Stimulated activated naive B cell treated with anti-CD40 and anti-IgM and Interleukin-4, amounts not matched to agents 10 μg/mL and 1 μg/mL and 100 μg/mL, for 72 hours (primary cell): ENCODE measurements at regions not wholly inside any gene's neighbourhood (a gene's known extent, or its start where the extent isn't known, plus 50 kb on each side); places are given as distances from the start of the nearest gene placed in this dataset.
"Not testable (repeated sequence)": the region's sequence is repeated elsewhere in the genome, so short reads cannot be mapped to it uniquely, and the experiment has no call there.

Source experiments
- ATAC-seq, 2 donors: fragments of 150-1000 bp; cut with Tn5 transposase; replicated peaks; 2 replicates each; pipeline ENCODE4 v1.10.0; 2021; ENCODE audit warnings: moderate library complexity in 1 of 2
- DNase-seq: peaks from one replicate; pipeline ENCODE4 v3.0.0; 2021
- H3K27ac Mint-ChIP-seq: one replicate; pipeline ENCODE4 v1.8.0; 2022; ENCODE audit warnings: mild to moderate bottlenecking, mixed read lengths
- H3K27me3 Mint-ChIP-seq, 2 donors: one replicate each; pipeline ENCODE4 v1.8.0; 2022; ENCODE audit warnings: mixed read lengths in 2 of 2
- H3K36me3 Mint-ChIP-seq, 2 donors: one replicate each; pipeline ENCODE4 v1.8.0; 2022; ENCODE audit warnings: mixed read lengths in 2 of 2, mild to moderate bottlenecking in 1 of 2
- H3K4me1 Mint-ChIP-seq, 2 donors: one replicate each; pipeline ENCODE4 v1.8.0; 2022; ENCODE audit warnings: mixed read lengths in 2 of 2, mild to moderate bottlenecking in 1 of 2
- H3K4me3 Mint-ChIP-seq, 2 donors: one replicate each; pipeline ENCODE4 v1.8.0; 2022; ENCODE audit warnings: mild to moderate bottlenecking in 2 of 2, mixed read lengths in 2 of 2, moderate library complexity in 1 of 2
- H3K9me3 Mint-ChIP-seq, 2 donors: one replicate each; pipeline ENCODE4 v1.8.0; 2022; ENCODE audit warnings: mixed read lengths in 2 of 2, mild to moderate bottlenecking in 1 of 2

DNA sequence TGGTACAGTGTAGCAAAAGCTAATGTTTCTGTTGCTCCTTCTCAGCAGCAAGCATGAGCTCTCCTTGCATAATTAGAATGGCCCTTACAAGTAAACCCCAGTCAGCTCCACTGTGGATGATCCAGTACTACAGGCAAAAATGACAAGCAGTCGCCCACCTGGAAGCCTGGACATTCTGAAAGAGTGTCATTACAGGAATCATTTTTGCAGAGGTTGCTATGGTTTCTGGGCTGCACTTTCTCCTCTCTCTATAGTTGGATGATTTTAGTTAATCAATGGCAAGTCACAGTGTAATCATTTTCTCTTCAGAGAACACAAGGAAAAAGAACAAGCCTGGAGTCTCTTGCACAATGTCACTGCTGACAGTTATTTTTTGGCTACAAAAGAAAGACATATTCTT lies 102.9 kb upstream of the MYO3A start:
- peaks cover 16 to 30% of the 10 kb centered on the region in 2 donors for H3K27me3 Mint-ChIP-seq
- ATAC-seq (no peak), DNase-seq (no peak)
- H3K9me3 Mint-ChIP-seq: peaks cover 0 to 3% of the 10 kb centered on the region in 2 donors
- no peaks in the 10 kb centered on the region for H3K4me1 Mint-ChIP-seq
- no peak overlapping the region for H3K27ac Mint-ChIP-seq
- H3K36me3 Mint-ChIP-seq: no peaks in the 10 kb centered on the region
- H3K4me3 Mint-ChIP-seq: no peak overlapping the region

DNA sequence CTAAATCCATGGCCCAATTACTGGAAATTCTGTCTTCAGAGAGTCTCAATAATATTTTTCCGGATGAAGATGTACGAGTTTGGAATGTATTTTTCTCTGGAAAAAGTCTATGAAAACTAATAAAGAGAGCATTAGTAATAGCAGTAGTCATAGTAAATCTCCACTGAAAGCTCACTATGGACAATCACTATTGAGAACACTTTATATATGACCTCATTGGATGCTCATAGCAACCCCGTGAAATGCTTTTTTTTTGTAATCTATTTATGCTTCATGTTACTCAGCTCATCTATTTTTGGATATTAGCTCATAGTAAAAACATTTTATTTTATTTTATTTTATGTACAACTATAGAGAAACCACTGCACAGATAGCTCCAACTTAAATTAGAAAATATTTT lies 94.3 kb upstream of the MYO3A start:
- no peak for ATAC-seq
- Mint-ChIP-seq H3K4me3 (no peak overlapping the region), H3K9me3 (peaks cover 0 to 1% of the 10 kb centered on the region in 2 donors), H3K27me3 (peaks cover 0 to 9% of the 10 kb centered on the region in 2 donors), H3K4me1 (no peaks in the 10 kb centered on the region), H3K36me3 (no peaks in the 10 kb centered on the region), H3K27ac (no peak overlapping the region)
- DNase-seq: no peak

DNA sequence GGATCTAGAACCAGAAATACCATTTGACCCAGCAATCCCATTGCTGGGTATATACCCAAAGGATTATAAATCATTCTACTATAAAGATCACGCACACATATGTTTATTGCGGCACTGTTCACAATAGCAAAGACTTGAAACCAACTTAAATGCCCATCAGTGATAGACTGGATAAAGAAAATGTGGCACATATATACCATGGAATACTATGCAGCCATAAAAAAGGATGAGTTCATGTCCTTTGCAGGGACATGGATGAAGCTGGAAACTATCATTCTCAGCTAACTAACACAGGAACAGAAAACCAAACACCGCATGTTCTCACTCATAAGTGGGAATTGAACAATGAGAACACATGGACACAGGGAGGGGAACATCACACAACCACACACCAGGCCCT lies 93.2 kb upstream of the MYO3A start:
- not testable (repeated sequence) for H3K4me1 Mint-ChIP-seq, H3K27ac Mint-ChIP-seq, H3K36me3 Mint-ChIP-seq, ATAC-seq, H3K9me3 Mint-ChIP-seq, DNase-seq, H3K4me3 Mint-ChIP-seq
- peaks cover 0 to 11% of the 10 kb centered on the region in 2 donors for H3K27me3 Mint-ChIP-seq

DNA sequence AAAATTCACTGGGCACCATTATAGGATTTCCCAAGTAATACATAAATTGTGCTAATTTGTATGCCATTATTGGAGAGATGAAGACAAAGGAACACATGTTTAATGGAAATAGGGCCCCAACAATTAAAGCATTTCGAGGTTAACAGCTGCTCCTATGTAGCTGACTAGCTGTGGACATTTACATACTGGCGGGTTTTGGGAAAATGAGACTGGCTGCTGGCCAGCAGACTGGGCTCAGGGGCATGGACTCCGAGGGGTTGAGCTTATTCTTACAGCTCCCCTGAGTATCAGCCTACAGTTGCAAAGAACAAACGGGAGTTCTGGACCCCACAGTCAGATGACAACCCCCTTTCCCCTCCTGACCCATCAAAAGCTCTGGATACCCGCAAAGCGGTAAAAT lies 91.9 kb upstream of the MYO3A start:
- Mint-ChIP-seq H3K27me3 (peaks cover 0 to 12% of the 10 kb centered on the region in 2 donors), H3K27ac (no peak overlapping the region), H3K4me3 (no peak overlapping the region), H3K4me1 (no peaks in the 10 kb centered on the region), H3K36me3 (no peaks in the 10 kb centered on the region), H3K9me3 (no peaks in the 10 kb centered on the region)
- DNase-seq (no peak), ATAC-seq (no peak)

DNA sequence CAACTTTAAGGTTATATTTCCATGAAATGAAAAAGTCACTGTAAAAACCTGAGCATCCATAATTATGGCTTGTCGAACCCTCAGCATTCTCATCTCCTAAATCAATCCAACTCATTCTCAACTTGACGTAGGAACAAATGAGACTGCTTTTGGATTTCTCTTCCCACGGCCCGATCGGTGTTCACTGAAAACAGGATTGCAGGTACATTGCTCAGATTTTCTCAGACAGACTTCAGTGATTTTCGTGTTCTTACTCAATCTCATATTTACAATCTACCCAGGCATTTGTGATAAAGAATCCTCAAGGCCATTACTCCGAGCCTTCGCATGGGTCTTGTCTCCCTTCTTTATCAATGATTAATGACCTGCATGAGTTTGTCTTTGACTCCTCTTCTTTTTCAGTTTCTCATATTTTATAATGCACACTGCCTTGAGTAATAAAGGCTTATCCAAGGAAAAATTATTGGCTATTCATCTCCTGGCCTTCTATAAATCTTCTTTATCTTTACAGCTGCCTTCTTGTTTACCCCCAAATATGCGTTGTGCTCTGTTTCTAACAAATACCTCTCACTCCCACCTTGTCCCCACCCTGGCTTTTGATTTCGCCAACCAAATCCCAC lies 90.4 kb upstream of the MYO3A start:
- H3K36me3 Mint-ChIP-seq: no peaks in the 10 kb centered on the region
- H3K27ac Mint-ChIP-seq: no peak overlapping the region
- DNase-seq: no peak
- H3K4me1 Mint-ChIP-seq: no peaks in the 10 kb centered on the region
- no peak for ATAC-seq
- peaks cover 9 to 19% of the 10 kb centered on the region in 2 donors for H3K27me3 Mint-ChIP-seq
- H3K9me3 Mint-ChIP-seq: peaks cover 6 to 8% of the 10 kb centered on the region in 2 donors
- H3K4me3 Mint-ChIP-seq: no peak overlapping the region

DNA sequence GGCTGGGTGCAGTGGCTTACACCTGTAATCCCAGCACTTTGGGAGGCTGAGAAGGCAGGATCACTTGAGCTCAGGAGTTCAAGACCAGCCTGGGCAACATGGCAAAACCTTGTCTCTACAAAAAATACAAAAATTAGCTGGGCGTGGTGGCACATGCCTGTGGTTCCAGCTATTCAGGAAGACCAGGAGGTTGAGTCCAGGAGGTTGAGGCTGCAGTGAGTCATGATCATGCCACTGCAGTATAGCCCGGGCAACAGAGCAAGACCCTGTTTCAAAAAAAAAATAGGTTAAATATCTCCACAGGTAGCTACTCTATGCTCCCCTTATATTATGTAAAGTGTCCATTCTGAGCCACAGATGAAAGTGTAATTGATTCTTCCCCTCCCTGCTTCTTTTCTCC lies 89.3 kb upstream of the MYO3A start:
- not testable (repeated sequence) for H3K36me3 Mint-ChIP-seq, H3K27ac Mint-ChIP-seq, DNase-seq, H3K9me3 Mint-ChIP-seq, H3K4me1 Mint-ChIP-seq, ATAC-seq, H3K4me3 Mint-ChIP-seq
- peaks cover 17 to 24% of the 10 kb centered on the region in 2 donors for H3K27me3 Mint-ChIP-seq

DNA sequence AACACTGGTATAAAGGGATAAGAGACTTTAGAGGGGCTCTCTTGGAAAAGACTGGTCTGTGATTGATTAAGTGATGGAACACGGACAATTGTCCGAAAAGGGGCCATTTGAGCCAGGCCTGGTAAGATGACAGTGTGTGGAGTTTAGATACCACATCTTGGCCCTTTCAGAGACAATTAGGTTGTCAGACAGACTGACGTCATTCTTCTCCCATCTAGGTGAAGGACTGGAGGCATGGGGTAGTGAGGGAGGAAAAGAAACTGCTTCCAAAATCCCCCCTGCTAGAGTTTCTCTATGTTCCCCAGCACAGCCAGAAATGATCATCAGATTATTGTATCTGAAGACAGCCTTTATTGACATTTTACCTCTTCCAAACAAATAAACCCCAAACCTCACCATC lies 84.8 kb upstream of the MYO3A start:
- DNase-seq: no peak
- Mint-ChIP-seq H3K36me3 (no peaks in the 10 kb centered on the region), H3K4me1 (no peaks in the 10 kb centered on the region), H3K4me3 (no peak overlapping the region), H3K9me3 (peaks cover 6 to 9% of the 10 kb centered on the region in 2 donors), H3K27ac (no peak overlapping the region), H3K27me3 (peaks cover 34 to 47% of the 10 kb centered on the region in 2 donors)
- ATAC-seq: no peak

DNA sequence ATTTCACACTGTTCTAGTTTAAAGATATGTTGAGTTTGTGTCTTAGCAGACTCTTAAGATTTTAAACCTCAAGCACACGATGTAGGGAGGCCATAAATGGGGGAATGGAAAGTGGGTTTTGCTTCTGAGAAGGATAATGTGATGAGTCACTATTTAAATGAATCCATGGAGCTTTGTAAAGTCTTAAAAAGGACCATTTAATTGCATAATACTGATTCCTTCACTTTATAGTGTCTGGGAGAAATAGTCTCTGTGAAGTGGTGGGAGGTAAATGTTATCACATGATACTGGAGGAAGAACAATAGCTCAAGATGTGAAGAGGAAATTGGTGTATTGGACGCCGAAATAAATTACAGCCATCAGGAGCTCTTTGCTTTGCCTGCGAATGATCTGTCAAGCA lies 84.0 kb upstream of the MYO3A start:
- Mint-ChIP-seq H3K27ac (no peak overlapping the region), H3K4me3 (no peak overlapping the region), H3K4me1 (no peaks in the 10 kb centered on the region), H3K9me3 (peaks cover 6 to 9% of the 10 kb centered on the region in 2 donors), H3K36me3 (no peaks in the 10 kb centered on the region), H3K27me3 (peaks cover 34 to 47% of the 10 kb centered on the region in 2 donors)
- DNase-seq (no peak), ATAC-seq (no peak)

DNA sequence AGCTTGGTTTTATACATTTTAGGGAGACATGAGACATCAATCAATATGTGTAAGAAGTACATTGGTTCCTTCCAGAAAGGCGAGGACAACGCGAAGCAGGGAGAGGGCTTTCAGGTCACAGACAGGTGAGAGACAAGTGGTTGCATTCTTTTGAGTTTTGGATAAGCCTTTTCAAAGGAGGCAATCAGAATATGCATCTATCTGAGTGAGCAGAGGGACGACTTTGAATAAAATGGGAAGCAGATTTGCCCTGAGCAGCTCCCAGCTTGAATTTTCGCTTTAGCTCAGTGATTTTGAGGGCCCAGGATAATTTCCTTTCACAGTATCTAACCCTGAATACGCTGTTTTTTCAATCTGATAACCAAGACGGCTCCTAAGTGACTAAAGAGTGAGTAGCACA lies 82.5 kb upstream of the MYO3A start:
- peaks cover 30 to 52% of the 10 kb centered on the region in 2 donors for H3K27me3 Mint-ChIP-seq
- no peaks in the 10 kb centered on the region for H3K36me3 Mint-ChIP-seq

DNA sequence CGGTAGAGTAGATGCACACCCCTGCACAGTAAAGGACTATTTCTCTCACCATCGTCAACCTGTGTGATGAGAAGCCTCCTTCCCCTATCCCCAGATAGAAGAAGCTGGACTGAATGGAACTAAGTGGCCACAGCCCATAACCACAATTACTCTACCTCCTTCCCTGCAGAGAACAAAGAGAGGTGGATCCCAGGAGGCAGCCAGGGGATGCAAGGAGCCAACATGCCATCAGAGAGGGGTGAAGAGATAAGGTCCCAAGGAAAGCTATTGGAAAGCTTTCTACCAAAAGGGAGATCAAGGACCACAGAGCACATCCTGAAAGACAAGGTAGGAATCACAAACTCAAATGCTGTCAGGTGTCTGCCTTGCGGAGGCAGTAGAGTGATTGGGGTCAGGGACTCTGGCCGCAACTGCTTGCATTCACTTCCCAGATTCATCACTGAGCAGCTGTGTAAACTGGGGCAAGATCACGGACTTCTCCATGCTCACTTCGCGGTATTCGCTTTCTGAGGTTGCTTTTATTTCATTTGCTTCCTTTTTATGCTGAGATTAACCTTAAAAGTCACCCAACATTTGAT lies 81.6 kb upstream of the MYO3A start:
- no peak for ATAC-seq
- Mint-ChIP-seq H3K9me3 (peaks cover 6 to 9% of the 10 kb centered on the region in 2 donors), H3K36me3 (no peaks in the 10 kb centered on the region), H3K4me3 (no peak overlapping the region), H3K27ac (no peak overlapping the region), H3K4me1 (no peaks in the 10 kb centered on the region), H3K27me3 (peaks cover 39 to 59% of the 10 kb centered on the region in 2 donors)
- DNase-seq: no peak

More for the DNA sequence above, 82.5 kb upstream of the MYO3A start:
- Mint-ChIP-seq H3K9me3 (peaks cover 6 to 9% of the 10 kb centered on the region in 2 donors), H3K27ac (no peak overlapping the region), H3K4me3 (no peak overlapping the region), H3K4me1 (no peaks in the 10 kb centered on the region)
- DNase-seq: no peak
- ATAC-seq: no peak

DNA sequence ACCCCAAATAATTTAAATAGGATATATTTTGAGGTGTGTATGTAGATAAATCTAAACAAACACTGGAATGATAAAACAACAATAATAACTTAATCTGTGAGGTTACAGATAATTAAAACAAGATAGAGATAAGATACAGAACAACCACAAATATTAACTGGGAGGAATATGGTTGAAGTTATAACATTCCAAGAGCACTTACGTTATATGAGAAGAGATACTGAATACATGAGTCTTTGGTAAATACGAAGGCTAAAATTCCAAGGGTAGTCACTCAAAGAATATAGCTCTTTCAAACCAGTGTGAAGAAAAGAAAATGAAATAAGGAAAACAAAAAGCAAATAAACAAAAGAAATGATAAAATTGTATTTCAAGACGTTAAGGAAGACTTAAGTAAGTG lies 76.0 kb upstream of the MYO3A start:
- ATAC-seq (no peak), DNase-seq (no peak)
- no peak overlapping the region for H3K4me3 Mint-ChIP-seq
- H3K36me3 Mint-ChIP-seq: no peaks in the 10 kb centered on the region
- no peaks in the 10 kb centered on the region for H3K9me3 Mint-ChIP-seq
- H3K27ac Mint-ChIP-seq: no peak overlapping the region
- H3K4me1 Mint-ChIP-seq: no peaks in the 10 kb centered on the region
- H3K27me3 Mint-ChIP-seq: peaks cover 18 to 31% of the 10 kb centered on the region in 2 donors

DNA sequence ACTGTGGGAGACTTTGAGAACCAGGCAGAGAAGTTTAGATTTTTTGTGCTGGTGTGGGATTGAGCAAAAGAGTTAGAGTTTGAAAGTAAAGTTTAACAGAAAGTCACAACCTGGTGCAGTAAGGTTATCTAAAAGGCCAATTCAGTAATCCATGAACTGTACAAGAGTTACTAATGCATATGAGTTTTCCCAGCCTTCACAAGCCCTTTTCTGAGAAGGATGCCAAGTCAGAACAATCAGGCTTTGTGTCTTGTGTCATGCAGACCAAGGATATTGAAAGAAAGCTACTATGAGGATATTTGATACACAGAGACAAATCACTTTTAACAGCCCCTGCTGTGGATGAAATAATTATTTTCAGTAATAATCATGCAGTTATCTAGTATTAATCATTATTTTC lies 68.8 kb upstream of the MYO3A start:
- H3K27me3 Mint-ChIP-seq: peaks cover 14 to 26% of the 10 kb centered on the region in 2 donors
- peaks cover 6 to 8% of the 10 kb centered on the region in 2 donors for H3K9me3 Mint-ChIP-seq
- H3K27ac Mint-ChIP-seq: no peak overlapping the region
- no peak for ATAC-seq
- H3K36me3 Mint-ChIP-seq: peaks cover 0 to 7% of the 10 kb centered on the region in 2 donors
- H3K4me3 Mint-ChIP-seq: no peak overlapping the region
- no peak for DNase-seq
- H3K4me1 Mint-ChIP-seq: no peaks in the 10 kb centered on the region

DNA sequence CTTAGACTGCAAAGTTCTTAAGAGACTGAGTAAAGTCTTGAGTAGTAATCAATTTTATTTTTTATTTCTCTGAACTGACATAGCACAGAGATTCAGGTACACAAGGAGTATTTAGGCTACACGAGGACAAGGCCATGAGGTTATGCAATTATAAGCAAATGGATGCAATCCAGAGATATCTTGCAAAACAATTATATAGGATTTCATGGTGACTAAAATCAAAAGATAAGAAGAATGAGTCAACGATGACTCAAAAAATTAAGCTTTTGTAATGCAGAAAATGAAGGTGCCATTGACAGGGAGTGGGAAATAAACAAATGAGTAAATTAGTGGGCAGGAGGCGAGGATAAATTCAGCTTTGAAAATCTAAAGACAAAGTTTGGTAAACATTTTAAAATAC lies 66.7 kb upstream of the MYO3A start:
- Mint-ChIP-seq H3K9me3 (peaks cover 8 to 13% of the 10 kb centered on the region in 2 donors), H3K36me3 (peaks cover 0 to 9% of the 10 kb centered on the region in 2 donors), H3K4me1 (no peaks in the 10 kb centered on the region), H3K27me3 (peaks cover 14 to 23% of the 10 kb centered on the region in 2 donors), H3K27ac (no peak overlapping the region), H3K4me3 (no peak overlapping the region)
- DNase-seq (no peak), ATAC-seq (no peak)

DNA sequence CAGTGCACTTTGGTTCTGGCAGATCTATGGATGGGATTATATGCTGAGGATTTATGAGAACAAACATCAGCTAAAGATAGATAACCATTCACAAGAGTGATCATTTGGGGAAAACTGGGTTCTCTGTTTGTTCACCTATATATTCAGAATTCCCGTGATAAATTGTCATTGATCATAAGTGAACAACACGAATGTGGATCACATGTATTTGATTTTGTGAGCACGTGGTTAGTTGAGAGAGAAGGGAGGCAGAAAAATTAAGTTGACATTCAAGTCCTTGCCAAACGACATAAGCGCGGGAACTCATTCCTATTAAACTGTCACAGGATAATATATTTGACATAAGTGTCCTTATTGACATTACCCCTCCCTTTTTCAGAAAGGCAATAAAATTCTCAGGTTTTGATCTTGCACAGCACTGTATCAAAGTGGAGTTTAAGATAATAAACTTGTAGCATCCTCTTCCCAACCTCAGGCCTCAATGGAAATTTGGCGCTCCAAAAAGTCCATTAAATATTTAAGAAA lies 64.9 kb upstream of the MYO3A start:
- ATAC-seq (no peak), DNase-seq (no peak)
- Mint-ChIP-seq H3K27me3 (peaks cover 12 to 22% of the 10 kb centered on the region in 2 donors), H3K27ac (no peak overlapping the region), H3K4me1 (no peaks in the 10 kb centered on the region), H3K36me3 (peaks cover 0 to 7% of the 10 kb centered on the region in 2 donors), H3K4me3 (no peak overlapping the region), H3K9me3 (peaks cover 5 to 10% of the 10 kb centered on the region in 2 donors)

DNA sequence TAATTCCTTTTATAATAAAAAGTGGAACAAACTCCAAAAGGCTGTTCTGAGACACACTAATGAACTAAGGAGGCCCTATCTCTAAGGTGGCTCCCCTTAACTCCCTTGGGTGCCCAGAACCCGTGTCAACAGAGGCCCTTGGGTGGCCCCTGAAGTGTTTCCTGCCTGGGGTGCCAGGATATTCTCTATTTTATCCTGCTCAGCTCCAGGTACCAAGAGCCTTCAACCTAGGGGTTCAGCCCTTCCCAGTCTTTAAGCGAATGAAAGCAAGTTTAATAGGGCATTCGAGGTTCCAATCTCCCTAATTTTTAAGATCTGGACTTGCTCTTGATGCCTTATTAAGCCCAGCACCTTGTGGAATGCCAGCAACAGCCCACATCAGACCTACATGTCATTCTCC lies 64.4 kb upstream of the MYO3A start:
- H3K4me3 Mint-ChIP-seq: no peak overlapping the region
- H3K36me3 Mint-ChIP-seq: peaks cover 0 to 3% of the 10 kb centered on the region in 2 donors
- H3K9me3 Mint-ChIP-seq: peaks cover 2 to 5% of the 10 kb centered on the region in 2 donors
- DNase-seq (no peak), ATAC-seq (no peak)
- peaks cover 9 to 21% of the 10 kb centered on the region in 2 donors for H3K27me3 Mint-ChIP-seq
- H3K4me1 Mint-ChIP-seq: no peaks in the 10 kb centered on the region
- H3K27ac Mint-ChIP-seq: no peak overlapping the region
